Colonic mucosa (tissue), 4 donors: ENCODE measurements at regions not wholly inside any gene's neighbourhood (a gene's known extent, or its start where the extent isn't known, plus 50 kb on each side); places are given as distances from the start of the nearest gene placed in this dataset.
"Not testable (repeated sequence)": the region's sequence is repeated elsewhere in the genome, so short reads cannot be mapped to it uniquely, and the experiment has no call there.

Experiments used
- DNase-seq: peaks from one replicate; pipeline ENCODE4 v3.0.0-alpha.2; 2020
- H3K27ac ChIP-seq: fragments of 200-600 bp; one replicate; pipeline ENCODE4 v1.8.0; 2021
- H3K27me3 ChIP-seq: fragments of 200-600 bp; one replicate; pipeline ENCODE4 v1.8.0; 2021
- H3K36me3 ChIP-seq: fragments of 200-600 bp; one replicate; pipeline ENCODE4 v1.8.0; 2021
- H3K4me1 ChIP-seq: fragments of 200-600 bp; one replicate; pipeline ENCODE4 v1.8.0; 2021; ENCODE audit warnings: mild to moderate bottlenecking
- H3K4me3 ChIP-seq: fragments of 200-600 bp; one replicate; pipeline ENCODE4 v1.8.0; 2021
- H3K9ac ChIP-seq, 2 donors: one replicate each; pipeline ENCODE4 v1.7.0; 2013; ENCODE audit warnings: control low read depth in 2 of 2, low read depth in 2 of 2, low read length in 2 of 2
- H3K9me3 ChIP-seq: fragments of 200-600 bp; one replicate; pipeline ENCODE4 v1.8.0; 2021
- intact Hi-C: fragments of 100-400 bp; cut with DNase I; formaldehyde crosslinking; loops from one replicate; pipeline ENCODE4 v1.14.1; 2022
- TF ChIP-seq, protein P1 (sequence below): fragments of 200-600 bp; IDR thresholded peaks from one replicate; pipeline ENCODE4 v1.8.0; 2022; ENCODE audit warnings: antibody characterized with exemption, mild to moderate bottlenecking
- donor health status: healthy.
- donor health status: DM: no; HTN: no; CAD: no.
- donor health status: DM: no; HTN: no; CAD: no.

- Histone ChIP-seq H3K36me3 (no peaks in the 10 kb centered on the region), H3K4me3 (no peak overlapping the region), H3K27me3 (no peaks in the 10 kb centered on the region), H3K27ac (no peak overlapping the region), H3K9me3 (no peaks in the 10 kb centered on the region), H3K4me1 (no peaks in the 10 kb centered on the region), H3K9ac (no peak overlapping the region)
- DNase-seq, result no peak
- TF ChIP-seq, protein P1, sequence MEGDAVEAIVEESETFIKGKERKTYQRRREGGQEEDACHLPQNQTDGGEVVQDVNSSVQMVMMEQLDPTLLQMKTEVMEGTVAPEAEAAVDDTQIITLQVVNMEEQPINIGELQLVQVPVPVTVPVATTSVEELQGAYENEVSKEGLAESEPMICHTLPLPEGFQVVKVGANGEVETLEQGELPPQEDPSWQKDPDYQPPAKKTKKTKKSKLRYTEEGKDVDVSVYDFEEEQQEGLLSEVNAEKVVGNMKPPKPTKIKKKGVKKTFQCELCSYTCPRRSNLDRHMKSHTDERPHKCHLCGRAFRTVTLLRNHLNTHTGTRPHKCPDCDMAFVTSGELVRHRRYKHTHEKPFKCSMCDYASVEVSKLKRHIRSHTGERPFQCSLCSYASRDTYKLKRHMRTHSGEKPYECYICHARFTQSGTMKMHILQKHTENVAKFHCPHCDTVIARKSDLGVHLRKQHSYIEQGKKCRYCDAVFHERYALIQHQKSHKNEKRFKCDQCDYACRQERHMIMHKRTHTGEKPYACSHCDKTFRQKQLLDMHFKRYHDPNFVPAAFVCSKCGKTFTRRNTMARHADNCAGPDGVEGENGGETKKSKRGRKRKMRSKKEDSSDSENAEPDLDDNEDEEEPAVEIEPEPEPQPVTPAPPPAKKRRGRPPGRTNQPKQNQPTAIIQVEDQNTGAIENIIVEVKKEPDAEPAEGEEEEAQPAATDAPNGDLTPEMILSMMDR, result no peak
- intact Hi-C loops, result no loop called here
These were observed 1751.9 kb downstream of the ARAP2 start for GRCh38 chr4:34492414-34492813.

DNA sequence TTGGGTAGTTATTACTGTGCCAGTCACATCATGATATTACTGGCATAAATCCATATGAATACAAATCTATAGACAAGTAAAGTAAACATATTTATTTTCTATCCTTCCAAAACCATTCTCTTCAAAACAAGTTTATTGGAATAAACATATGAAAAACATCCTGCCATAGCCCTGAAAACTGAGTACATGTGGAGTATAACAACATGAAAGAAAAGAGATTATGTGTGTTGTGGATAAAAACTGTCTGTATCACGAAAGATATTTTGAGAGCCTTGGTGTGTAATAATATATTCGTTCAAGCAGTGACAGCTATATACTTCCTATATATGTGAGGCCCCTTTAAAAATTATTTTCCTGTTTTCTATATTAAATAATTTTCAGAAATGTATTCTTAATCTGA lies 1742.2 kb downstream of the ARAP2 start:
- Histone ChIP-seq H3K4me3 (no peak overlapping the region), H3K9me3 (no peaks in the 10 kb centered on the region), H3K9ac (no peak overlapping the region), H3K36me3 (no peaks in the 10 kb centered on the region), H3K4me1 (no peaks in the 10 kb centered on the region), H3K27me3 (no peaks in the 10 kb centered on the region), H3K27ac (no peak overlapping the region)
- TF ChIP-seq, protein P1, result no peak
- intact Hi-C loops, result no loop called here
- no peak for DNase-seq

DNA sequence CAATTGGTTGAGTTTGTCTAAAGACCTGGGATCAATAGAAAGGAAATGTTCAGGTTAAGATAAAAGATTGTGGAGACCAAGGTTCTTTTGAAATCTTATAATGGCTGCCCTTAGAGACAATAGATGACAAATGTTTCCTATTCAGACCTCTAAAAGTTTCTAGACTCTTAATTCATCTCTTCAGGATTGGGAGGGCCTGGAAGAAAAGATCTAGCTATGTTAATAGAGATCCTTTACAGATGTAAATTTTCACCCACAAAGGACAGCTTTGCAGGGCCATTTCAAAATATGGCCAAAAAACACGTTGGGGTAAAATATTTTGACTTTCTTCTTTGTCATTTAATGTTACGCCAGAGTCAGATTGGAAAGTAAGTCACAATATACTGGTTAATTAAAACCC lies 1739.6 kb downstream of the ARAP2 start:
- H3K27me3 ChIP-seq, H3K27ac ChIP-seq, H3K36me3 ChIP-seq, intact Hi-C loops, H3K9me3 ChIP-seq, DNase-seq, H3K4me3 ChIP-seq, H3K4me1 ChIP-seq, H3K9ac ChIP-seq: not testable (repeated sequence)

- DNase-seq, H3K4me3 ChIP-seq, H3K27ac ChIP-seq, H3K9me3 ChIP-seq, H3K36me3 ChIP-seq, H3K4me1 ChIP-seq, H3K9ac ChIP-seq, intact Hi-C loops, H3K27me3 ChIP-seq: not testable (repeated sequence)
These were observed 1737.7 kb downstream of the ARAP2 start for GRCh38 chr4:34506511-34507092.

DNA sequence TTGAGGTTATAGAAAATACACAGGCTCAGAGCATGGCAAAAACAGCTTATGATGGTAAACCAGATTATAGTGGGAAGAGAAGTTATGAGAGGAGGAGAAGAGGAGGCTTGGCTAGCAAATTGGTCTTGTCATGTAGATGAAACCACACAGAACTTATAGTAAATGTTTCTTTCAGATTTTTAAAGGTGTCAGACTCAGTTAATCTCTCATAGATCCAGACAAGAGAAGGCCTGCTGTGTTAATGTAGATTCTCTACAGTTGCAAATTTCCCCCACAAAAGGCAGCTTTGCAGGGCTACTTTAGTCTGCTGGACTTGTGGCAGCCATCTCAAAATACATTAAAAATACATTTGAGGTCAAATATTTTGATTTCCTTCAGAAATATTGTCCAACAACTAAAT lies 1731.7 kb downstream of the ARAP2 start:
- Histone ChIP-seq H3K4me1 (no peaks in the 10 kb centered on the region), H3K9me3 (no peaks in the 10 kb centered on the region), H3K9ac (no peak overlapping the region), H3K36me3 (no peaks in the 10 kb centered on the region), H3K27ac (no peak overlapping the region), H3K4me3 (no peak overlapping the region), H3K27me3 (no peaks in the 10 kb centered on the region)
- TF ChIP-seq, protein P1, result no peak
- DNase-seq, result no peak
- intact Hi-C loops, result no loop called here

DNA sequence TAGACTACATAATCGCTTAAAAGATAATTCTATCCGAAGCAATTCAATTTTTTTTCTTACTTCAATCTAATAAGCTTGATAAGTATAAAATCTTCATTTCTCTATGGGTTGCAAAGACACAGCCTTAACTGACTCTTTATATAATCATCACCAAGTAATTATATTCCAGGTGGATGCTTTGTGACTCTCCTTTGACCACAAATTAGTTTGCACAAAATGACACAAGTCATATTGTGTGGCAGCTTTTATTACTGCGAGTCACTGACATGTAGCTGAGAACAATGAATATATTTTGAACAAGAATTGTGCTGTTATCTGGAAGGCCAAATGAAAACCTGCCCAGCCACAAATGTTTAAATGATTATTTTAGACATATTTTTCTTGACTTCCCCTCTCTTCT lies 1727.8 kb downstream of the ARAP2 start:
- intact Hi-C loops, result no loop called here
- H3K4me1 ChIP-seq, result no peaks in the 10 kb centered on the region
- no peaks in the 10 kb centered on the region for H3K9me3 ChIP-seq
- TF ChIP-seq, protein P1, result no peak
- H3K4me3 ChIP-seq, result no peak overlapping the region
- H3K36me3 ChIP-seq, result no peaks in the 10 kb centered on the region
- no peaks in the 10 kb centered on the region for H3K27me3 ChIP-seq
- no peak overlapping the region for H3K27ac ChIP-seq
- no peak for DNase-seq
- H3K9ac ChIP-seq, result no peak overlapping the region

GRCh38 chr4:34534916-34535315 lies 1709.4 kb downstream of the ARAP2 start:
- Histone ChIP-seq H3K27ac (no peak overlapping the region), H3K4me1 (no peaks in the 10 kb centered on the region), H3K9me3 (no peaks in the 10 kb centered on the region), H3K27me3 (no peaks in the 10 kb centered on the region), H3K9ac (no peak overlapping the region), H3K36me3 (no peaks in the 10 kb centered on the region), H3K4me3 (no peak overlapping the region)
- DNase-seq, result no peak
- TF ChIP-seq, protein P1, result no peak
- intact Hi-C loops, result no loop called here
